PC-3 (cell line): ENCODE measurements at regions not wholly inside any gene's neighbourhood (a gene's known extent, or its start where the extent isn't known, plus 50 kb on each side); places are given as distances from the start of the nearest gene placed in this dataset.

Experiments used
- ATAC-seq: fragments of 200-7000 bp; cut with Tn5 transposase; 2 replicates; pipeline ENCODE4 v1.9.1; 2020; ENCODE audit warnings: mild to moderate bottlenecking, moderate library complexity
- BruUV-seq: library from RNA; stranded (reverse); fragments of 400-500 nt; replicated peaks from 2 replicates; lab custom pipeline; 2021; lab: Mats Ljungman, UMichigan
- CTCF ChIA-PET: fragments of 300-600 bp; sonication (Branson Sonifier 250); formaldehyde crosslinking; loops from one replicate; lab custom pipeline; 2022; ENCODE audit warnings: antibody characterized with exemption; lab: Charles Lee
- POLR2A ChIA-PET: fragments of 300-600 bp; sonication (Branson Sonifier 250); formaldehyde crosslinking; loops from one replicate; lab custom pipeline; 2022; ENCODE audit warnings: antibody characterized with exemption; ENCODE audit not compliant: unreplicated experiment; lab: Charles Lee
- DNase-seq: peaks from one replicate; pipeline ENCODE4 v3.0.0-alpha.2; 2015
- H2AFZ ChIP-seq: fragments of 300-600 bp; sonication (generic); 2 replicates; pipeline ENCODE4 v1.6.0; 2016; ENCODE audit warnings: antibody characterized with exemption, low read length
- H3F3A ChIP-seq: fragments of 300-600 bp; sonication (generic); one replicate; pipeline ENCODE4 v1.6.0; 2017; ENCODE audit warnings: antibody characterized with exemption, low read length, control low read depth, mild to moderate bottlenecking; ENCODE audit not compliant: unreplicated experiment
- H3K27ac ChIP-seq: fragments of 300-600 bp; sonication (generic); 2 replicates; pipeline ENCODE4 v1.5.1; 2016; ENCODE audit warnings: mild to moderate bottlenecking, low read length
- H3K27me3 ChIP-seq: fragments of 300-600 bp; sonication (generic); 2 replicates; pipeline ENCODE4 v1.6.1; 2016; ENCODE audit warnings: low read length, mixed read lengths
- H3K36me3 ChIP-seq: fragments of 300-600 bp; sonication (generic); 2 replicates; pipeline ENCODE4 v1.6.1; 2016; ENCODE audit warnings: low read depth, mixed run types, low read length, mixed read lengths
- H3K4me1 ChIP-seq: fragments of 300-600 bp; sonication (generic); 2 replicates; pipeline ENCODE4 v1.5.1; 2016; ENCODE audit warnings: low read length; ENCODE audit not compliant: insufficient read depth
- H3K4me2 ChIP-seq: fragments of 300-600 bp; sonication (generic); 2 replicates; pipeline ENCODE4 v1.6.0; 2016; ENCODE audit warnings: low read length
- H3K4me3 ChIP-seq: fragments of 300-600 bp; sonication (generic); 2 replicates; pipeline ENCODE4 v1.5.1; 2016; ENCODE audit warnings: mild to moderate bottlenecking, low read length, mixed read lengths
- H3K79me2 ChIP-seq: fragments of 300-600 bp; sonication (generic); 2 replicates; pipeline ENCODE4 v1.6.1; 2017; ENCODE audit warnings: low read length, mixed read lengths
- H3K9ac ChIP-seq: fragments of 300-600 bp; sonication (generic); 2 replicates; pipeline ENCODE4 v1.6.0; 2016; ENCODE audit warnings: mild to moderate bottlenecking, low read length
- H3K9me2 ChIP-seq: fragments of 300-600 bp; sonication (generic); replicated peaks from 2 replicates; pipeline ENCODE4 v1.6.1; 2016; ENCODE audit warnings: mixed run types, low read length, mixed read lengths
- H3K9me3 ChIP-seq: fragments of 300-600 bp; sonication (generic); 2 replicates; pipeline ENCODE4 v1.6.1; 2016; ENCODE audit warnings: low read length, mixed read lengths
- H4K20me1 ChIP-seq: fragments of 300-600 bp; sonication (generic); 2 replicates; pipeline ENCODE4 v1.6.1; 2016; ENCODE audit warnings: low read length, mixed read lengths
- EZH2 ChIP-seq: fragments of 300-600 bp; sonication (generic); IDR thresholded peaks from one replicate; pipeline ENCODE4 v1.6.1; 2017; ENCODE audit warnings: antibody characterized with exemption, mild to moderate bottlenecking, low read length; ENCODE audit not compliant: unreplicated experiment
- EZH2phosphoT487 ChIP-seq: fragments of 300-600 bp; sonication (generic); IDR thresholded peaks from 2 replicates; pipeline ENCODE4 v1.6.1; 2018; ENCODE audit warnings: mild to moderate bottlenecking, antibody characterized with exemption, low read length, borderline replicate concordance
- intact Hi-C: fragments of 100-400 bp; cut with micrococcal nuclease; formaldehyde crosslinking; loops from 2 replicates; pipeline ENCODE4 v1.9.0; 2023
- TF ChIP-seq, protein P1 (sequence below): fragments of 300-600 bp; sonication (generic); conservative IDR thresholded peaks from 2 replicates; pipeline ENCODE4 v1.5.1; 2017; ENCODE audit warnings: antibody characterized with exemption, low read depth, mild to moderate bottlenecking, low read length

- no peaks in the 10 kb centered on the region for H3F3A ChIP-seq
- H3K4me1 ChIP-seq, result no peaks in the 10 kb centered on the region
- TF ChIP-seq, protein P1, sequence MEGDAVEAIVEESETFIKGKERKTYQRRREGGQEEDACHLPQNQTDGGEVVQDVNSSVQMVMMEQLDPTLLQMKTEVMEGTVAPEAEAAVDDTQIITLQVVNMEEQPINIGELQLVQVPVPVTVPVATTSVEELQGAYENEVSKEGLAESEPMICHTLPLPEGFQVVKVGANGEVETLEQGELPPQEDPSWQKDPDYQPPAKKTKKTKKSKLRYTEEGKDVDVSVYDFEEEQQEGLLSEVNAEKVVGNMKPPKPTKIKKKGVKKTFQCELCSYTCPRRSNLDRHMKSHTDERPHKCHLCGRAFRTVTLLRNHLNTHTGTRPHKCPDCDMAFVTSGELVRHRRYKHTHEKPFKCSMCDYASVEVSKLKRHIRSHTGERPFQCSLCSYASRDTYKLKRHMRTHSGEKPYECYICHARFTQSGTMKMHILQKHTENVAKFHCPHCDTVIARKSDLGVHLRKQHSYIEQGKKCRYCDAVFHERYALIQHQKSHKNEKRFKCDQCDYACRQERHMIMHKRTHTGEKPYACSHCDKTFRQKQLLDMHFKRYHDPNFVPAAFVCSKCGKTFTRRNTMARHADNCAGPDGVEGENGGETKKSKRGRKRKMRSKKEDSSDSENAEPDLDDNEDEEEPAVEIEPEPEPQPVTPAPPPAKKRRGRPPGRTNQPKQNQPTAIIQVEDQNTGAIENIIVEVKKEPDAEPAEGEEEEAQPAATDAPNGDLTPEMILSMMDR, result no peak
- TF ChIP-seq EZH2 (no peak), EZH2phosphoT487 (no peak)
- CTCF ChIA-PET, result no interaction called here
- H3K4me3 ChIP-seq, result no peak overlapping the region
- H3K36me3 ChIP-seq, result no peaks in the 10 kb centered on the region
- no peak for ATAC-seq
- H3K27ac ChIP-seq, result no peak overlapping the region
- no TSS peak for BruUV-seq
- no peak overlapping the region for H2AFZ ChIP-seq
- no peaks in the 10 kb centered on the region for H3K9me3 ChIP-seq
- POLR2A ChIA-PET, result no interaction called here
- H3K27me3 ChIP-seq, result peaks cover 63% of the 10 kb centered on the region
- no peaks in the 10 kb centered on the region for H4K20me1 ChIP-seq
- intact Hi-C loops, result no loop called here
- H3K79me2 ChIP-seq, result no peaks in the 10 kb centered on the region
- DNase-seq, result no peak
- no peaks in the 10 kb centered on the region for H3K9me2 ChIP-seq
- H3K4me2 ChIP-seq, result no peak overlapping the region
- no peak overlapping the region for H3K9ac ChIP-seq
These were observed 200.9 kb upstream of the ADAMTS16 start for GRCh38 chr5:4939042-4939781.

- POLR2A ChIA-PET, result no interaction called here
- DNase-seq (no peak), ATAC-seq (no peak)
- peaks cover 68% of the 10 kb centered on the region for H3K27me3 ChIP-seq
- no peaks in the 10 kb centered on the region for H3K36me3 ChIP-seq
- no peak overlapping the region for H3K4me2 ChIP-seq
- H3K9me3 ChIP-seq, result no peaks in the 10 kb centered on the region
- H3K27ac ChIP-seq, result no peak overlapping the region
- H3K79me2 ChIP-seq, result no peaks in the 10 kb centered on the region
- no peaks in the 10 kb centered on the region for H3K4me1 ChIP-seq
- CTCF ChIA-PET, result no interaction called here
- no TSS peak for BruUV-seq
- no peaks in the 10 kb centered on the region for H3K9me2 ChIP-seq
- no peak for TF ChIP-seq EZH2phosphoT487
- TF ChIP-seq EZH2, result no peak
- TF ChIP-seq, protein P1, result no peak
- no peak overlapping the region for H2AFZ ChIP-seq
- no peaks in the 10 kb centered on the region for H4K20me1 ChIP-seq
- intact Hi-C loops, result loop anchor here (10.0 kb wide), 1 partner anchor 56 kb away; no protein-coding TSS in a partner anchor
- H3K4me3 ChIP-seq, result no peak overlapping the region
- no peaks in the 10 kb centered on the region for H3F3A ChIP-seq
- H3K9ac ChIP-seq, result no peak overlapping the region
These were observed 199.0 kb upstream of the ADAMTS16 start for GRCh38 chr5:4941161-4941560.
